Transverse colon (tissue), 4 donors: ENCODE measurements at regions not wholly inside any gene's neighbourhood (a gene's known extent, or its start where the extent isn't known, plus 50 kb on each side); places are given as distances from the start of the nearest gene placed in this dataset.

Experiments
- POLR2A ChIP-seq: fragments of 450-650 bp; IDR thresholded peaks from one replicate; pipeline ENCODE4 v1.6.1; 2016; ENCODE audit warnings: antibody characterized with exemption, mild to moderate bottlenecking, moderate library complexity
- POLR2AphosphoS5 ChIP-seq, 3 donors: sonication (generic); formaldehyde crosslinking; IDR thresholded peaks; one replicate each; pipeline ENCODE4 v1.6.1; 2016; ENCODE audit warnings: antibody characterized with exemption in 3 of 3
- TF ChIP-seq, protein P1 (sequence below), 5 experiments: fragments of 200-600 bp in 3 of 5; fragments of 450-650 bp in 2 of 5; sonication (generic) in 3 of 5; IDR thresholded peaks; 1 replicate in 2 of 5; 2 replicates in 3 of 5; pipeline ENCODE4 v1.5.1; 2016 to 2017; ENCODE audit warnings: antibody characterized with exemption in 5 of 5, inconsistent platforms in 3 of 5, mild to moderate bottlenecking in 2 of 5, moderate library complexity in 1 of 5

DNA sequence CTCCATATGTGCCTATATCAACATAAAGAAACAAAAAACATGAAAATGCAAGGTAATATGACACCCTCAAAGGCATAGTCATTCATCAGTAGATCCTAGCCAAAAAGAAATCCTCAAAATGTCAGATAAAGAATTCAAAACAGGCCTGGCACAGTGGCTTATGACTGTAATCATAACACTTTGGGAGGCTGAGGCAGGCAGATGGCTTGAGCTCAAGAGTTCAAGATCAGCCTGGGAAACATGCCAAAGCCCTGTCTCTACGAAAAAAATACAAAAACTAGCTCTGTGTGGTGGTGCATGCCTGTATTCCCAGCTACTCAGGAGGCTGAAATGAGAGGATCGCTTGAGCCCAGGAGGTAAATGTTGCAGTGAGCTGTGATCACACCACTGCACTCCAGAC, 284.6 kb upstream of the KLHL29 start:
- TF ChIP-seq, protein P1, sequence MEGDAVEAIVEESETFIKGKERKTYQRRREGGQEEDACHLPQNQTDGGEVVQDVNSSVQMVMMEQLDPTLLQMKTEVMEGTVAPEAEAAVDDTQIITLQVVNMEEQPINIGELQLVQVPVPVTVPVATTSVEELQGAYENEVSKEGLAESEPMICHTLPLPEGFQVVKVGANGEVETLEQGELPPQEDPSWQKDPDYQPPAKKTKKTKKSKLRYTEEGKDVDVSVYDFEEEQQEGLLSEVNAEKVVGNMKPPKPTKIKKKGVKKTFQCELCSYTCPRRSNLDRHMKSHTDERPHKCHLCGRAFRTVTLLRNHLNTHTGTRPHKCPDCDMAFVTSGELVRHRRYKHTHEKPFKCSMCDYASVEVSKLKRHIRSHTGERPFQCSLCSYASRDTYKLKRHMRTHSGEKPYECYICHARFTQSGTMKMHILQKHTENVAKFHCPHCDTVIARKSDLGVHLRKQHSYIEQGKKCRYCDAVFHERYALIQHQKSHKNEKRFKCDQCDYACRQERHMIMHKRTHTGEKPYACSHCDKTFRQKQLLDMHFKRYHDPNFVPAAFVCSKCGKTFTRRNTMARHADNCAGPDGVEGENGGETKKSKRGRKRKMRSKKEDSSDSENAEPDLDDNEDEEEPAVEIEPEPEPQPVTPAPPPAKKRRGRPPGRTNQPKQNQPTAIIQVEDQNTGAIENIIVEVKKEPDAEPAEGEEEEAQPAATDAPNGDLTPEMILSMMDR (IDR thresholded peaks at IDR 0.05): no peak
- TF ChIP-seq POLR2A (no peak), POLR2AphosphoS5 (IDR thresholded peaks at IDR 0.05) (no peak)
